Keratinocyte (primary cell): ENCODE measurements at regions not wholly inside any gene's neighbourhood (a gene's known extent, or its start where the extent isn't known, plus 50 kb on each side); places are given as distances from the start of the nearest gene placed in this dataset.

ENCODE experiments used
- DNase-seq: peaks from one replicate; pipeline ENCODE4 v3.0.0-alpha.2; 2011; ENCODE audit warnings: low read depth, missing footprints, low spot score
- FAIRE-seq: peaks from 2 replicates; lab custom pipeline; 2011; peaks lifted over from hg19 to GRCh38; lab: Jason Lieb, UNC
- H2AFZ ChIP-seq: 2 replicates; pipeline ENCODE4 v1.6.0; 2012; ENCODE audit warnings: low read length, control low read depth, inconsistent platforms; ENCODE audit not compliant: control insufficient read depth
- H3K27ac ChIP-seq: 2 replicates; pipeline ENCODE4 v1.5.1; 2011; ENCODE audit warnings: low read length; ENCODE audit not compliant: control insufficient read depth, insufficient read depth
- H3K27me3 ChIP-seq: 3 replicates; pipeline ENCODE4 v1.6.0; 2011; ENCODE audit warnings: low read length; ENCODE audit not compliant: control insufficient read depth, insufficient read depth; ENCODE audit errors: extremely low read depth
- H3K36me3 ChIP-seq, 2 experiments: 2 replicates in 1 of 2; 3 replicates in 1 of 2; pipeline ENCODE4 v1.5.1; 2011; ENCODE audit warnings: low read length in 2 of 2, mild to moderate bottlenecking in 1 of 2; ENCODE audit not compliant: control insufficient read depth in 2 of 2, insufficient read depth in 2 of 2; ENCODE audit errors: extremely low read depth in 1 of 2
- H3K4me1 ChIP-seq: 3 replicates; pipeline ENCODE4 v1.5.1; 2011; ENCODE audit warnings: low read length; ENCODE audit not compliant: control insufficient read depth, insufficient read depth; ENCODE audit errors: extremely low read depth
- H3K4me2 ChIP-seq: 3 replicates; pipeline ENCODE4 v1.6.0; 2011; ENCODE audit warnings: low read depth, low read length; ENCODE audit not compliant: control insufficient read depth, insufficient read depth; ENCODE audit errors: extremely low read depth
- H3K4me3 ChIP-seq, 3 experiments: fragments of 200-600 bp in 1 of 3; sonication (generic) in 1 of 3; 2 replicates in 2 of 3; 3 replicates in 1 of 3; pipeline ENCODE4 v1.5.1; 2011 to 2016; ENCODE audit warnings: low read length in 3 of 3, mild to moderate bottlenecking in 3 of 3, control low read depth in 2 of 3, inconsistent platforms in 1 of 3, low read depth in 1 of 3, mixed read lengths in 1 of 3, mixed run types in 1 of 3, moderate library complexity in 1 of 3; ENCODE audit not compliant: control insufficient read depth in 2 of 3, insufficient read depth in 2 of 3; ENCODE audit errors: extremely low read depth in 1 of 3
- H3K79me2 ChIP-seq: 2 replicates; pipeline ENCODE4 v1.6.0; 2012; ENCODE audit warnings: low read length; ENCODE audit not compliant: control insufficient read depth, insufficient read depth
- H3K9ac ChIP-seq: 3 replicates; pipeline ENCODE4 v1.6.0; 2011; ENCODE audit warnings: low read length; ENCODE audit not compliant: control insufficient read depth, insufficient read depth; ENCODE audit errors: extremely low read depth
- H3K9me1 ChIP-seq: 3 replicates; pipeline ENCODE4 v1.6.0; 2011; ENCODE audit warnings: low read length; ENCODE audit not compliant: control insufficient read depth, insufficient read depth; ENCODE audit errors: extremely low read depth
- H3K9me3 ChIP-seq: 2 replicates; pipeline ENCODE4 v1.5.1; 2012; ENCODE audit warnings: low read depth, low read length; ENCODE audit not compliant: control insufficient read depth
- H4K20me1 ChIP-seq: 3 replicates; pipeline ENCODE4 v1.6.0; 2011; ENCODE audit warnings: low read length; ENCODE audit not compliant: control insufficient read depth, insufficient read depth; ENCODE audit errors: extremely low read depth
- CTCF ChIP-seq, 3 experiments: IDR thresholded peaks in 1 of 3; conservative IDR thresholded peaks in 1 of 3; optimal IDR thresholded peaks in 1 of 3; 2 replicates in 2 of 3; 3 replicates in 1 of 3; pipeline versions ENCODE3 to v1.5.1; 2011; ENCODE audit warnings: low read length in 3 of 3, mild to moderate bottlenecking in 3 of 3, moderate library complexity in 2 of 3, control low read depth in 1 of 3, inconsistent platforms in 1 of 3; ENCODE audit not compliant: insufficient read depth in 2 of 3; ENCODE audit errors: extremely low read depth in 1 of 3
- EZH2 ChIP-seq: IDR thresholded peaks from one replicate; pipeline ENCODE4 v1.6.1; 2012; ENCODE audit warnings: inconsistent platforms, mild to moderate bottlenecking, low read length, moderate library complexity
- dilution Hi-C: fragments of 300-500 bp; cut with MboI; formaldehyde crosslinking; loops from one replicate; pipeline ENCODE4 v1.7.0; 2020; ENCODE audit warnings: low sequenced_read_pairs; ENCODE audit not compliant: extremely low pct_ligation_motif_present

GRCh38 chr18:22846697-22847096 lies 86.4 kb upstream of the RBBP8 start:
- H3K9me3 ChIP-seq, result no peaks in the 10 kb centered on the region
- no peaks in the 10 kb centered on the region for H3K27me3 ChIP-seq
- peak overlapping the region; percentile 71 for H2AFZ ChIP-seq
- DNase-seq (no peak), FAIRE-seq (peak; percentile 43)
- no peaks in the 10 kb centered on the region for H4K20me1 ChIP-seq
- peak overlapping the region; percentile 19 for H3K9ac ChIP-seq
- dilution Hi-C loops, result no loop called here
- H3K36me3 ChIP-seq, result no peaks in the 10 kb centered on the region
- H3K4me3 ChIP-seq, result no peak overlapping the region
- H3K9me1 ChIP-seq, result no peaks in the 10 kb centered on the region
- peaks cover 64% of the 10 kb centered on the region for H3K4me1 ChIP-seq
- TF ChIP-seq CTCF (optimal IDR thresholded peaks at IDR 0.05 in 1 of 3, IDR thresholded peaks at IDR 0.05 in 1 of 3, conservative IDR thresholded peaks at IDR 0.05 in 1 of 3; ENCODE audit: extremely low read depth in 1 of 3, insufficient read depth in 2 of 3, low read length in 3 of 3), result no peak
- TF ChIP-seq EZH2, result no peak
- H3K79me2 ChIP-seq, result no peaks in the 10 kb centered on the region
- H3K4me2 ChIP-seq, result peak overlapping the region; percentile 25
- H3K27ac ChIP-seq, result peak overlapping the region; percentile 59

GRCh38 chr18:22847392-22847791 lies 85.7 kb upstream of the RBBP8 start:
- H2AFZ ChIP-seq, result peak overlapping the region; percentile 51
- H3K27me3 ChIP-seq, result no peaks in the 10 kb centered on the region
- no peaks in the 10 kb centered on the region for H3K79me2 ChIP-seq
- H3K4me2 ChIP-seq, result peak overlapping the region; percentile 64
- H3K4me3 ChIP-seq, result no peak overlapping the region
- H3K27ac ChIP-seq, result peak overlapping the region; percentile 59
- H3K9ac ChIP-seq, result no peak overlapping the region
- no peaks in the 10 kb centered on the region for H4K20me1 ChIP-seq
- dilution Hi-C loops, result no loop called here
- DNase-seq (no peak), FAIRE-seq (peak; percentile 79)
- H3K36me3 ChIP-seq, result no peaks in the 10 kb centered on the region
- no peak for TF ChIP-seq EZH2
- no peak for TF ChIP-seq CTCF (optimal IDR thresholded peaks at IDR 0.05 in 1 of 3, IDR thresholded peaks at IDR 0.05 in 1 of 3, conservative IDR thresholded peaks at IDR 0.05 in 1 of 3; ENCODE audit: extremely low read depth in 1 of 3, insufficient read depth in 2 of 3, low read length in 3 of 3)
- no peaks in the 10 kb centered on the region for H3K9me3 ChIP-seq
- peaks cover 59% of the 10 kb centered on the region for H3K4me1 ChIP-seq
- H3K9me1 ChIP-seq, result no peaks in the 10 kb centered on the region
